SIG-M5 (cell line): ENCODE measurements at regions not wholly inside any gene's neighbourhood (a gene's known extent, or its start where the extent isn't known, plus 50 kb on each side); places are given as distances from the start of the nearest gene placed in this dataset.

Experiments used
- DNase-seq: peaks from one replicate; lab custom pipeline; 2025; lab: John Stamatoyannopoulos, UW

DNA sequence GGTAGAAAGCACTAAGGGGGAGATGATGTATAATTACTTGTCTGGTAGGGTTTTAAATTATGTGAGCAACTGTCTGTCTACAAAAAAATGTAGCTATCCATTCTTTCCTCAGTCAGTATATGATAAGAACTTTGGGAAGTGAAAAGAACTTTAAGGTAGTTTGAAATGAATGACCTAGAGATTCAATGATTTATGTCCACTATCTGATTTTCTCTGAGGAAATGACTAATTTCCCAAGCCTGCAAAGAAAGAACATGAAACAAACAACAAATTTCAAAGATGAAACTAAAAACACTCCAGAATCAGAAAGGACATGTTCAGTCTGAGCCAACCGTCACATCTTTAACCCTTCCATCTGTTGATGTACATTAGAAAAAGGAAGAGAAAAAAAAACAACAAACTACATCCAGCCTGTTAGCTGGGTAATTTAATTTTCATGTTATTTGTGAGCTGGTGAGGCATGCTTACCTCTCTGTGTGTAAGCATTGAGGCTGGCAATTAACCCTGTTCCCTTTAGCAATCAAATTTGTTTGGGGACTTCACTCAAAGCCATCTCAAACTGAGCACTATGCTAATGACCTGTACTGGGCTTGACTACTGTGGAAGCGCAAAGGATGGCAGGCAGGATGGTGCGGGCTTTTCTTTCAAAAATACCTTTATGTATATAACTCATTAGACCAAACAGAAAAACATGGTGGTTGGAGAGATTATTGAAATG is 220.1 kb downstream of the TUSC7 start:
- no peak for DNase-seq

DNA sequence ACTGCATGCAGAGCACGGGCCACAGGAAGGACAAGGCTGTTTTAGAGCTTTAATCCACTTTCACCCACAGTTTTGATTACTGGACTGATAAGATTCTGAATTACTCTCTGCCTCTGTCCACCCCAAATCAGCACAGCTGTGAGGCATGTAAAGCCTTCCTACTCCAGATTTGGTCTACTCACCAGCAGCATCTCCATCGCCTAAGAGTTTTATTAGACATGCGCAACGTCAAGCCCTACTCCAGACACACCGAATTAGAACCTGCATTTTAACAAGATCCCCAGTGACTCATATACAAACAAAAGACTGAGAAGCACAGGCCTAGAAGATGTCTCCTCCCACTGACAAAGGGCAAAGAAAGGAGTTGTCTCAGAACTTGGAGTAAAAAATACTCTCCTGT is 221.2 kb downstream of the TUSC7 start:
- DNase-seq: no peak

DNA sequence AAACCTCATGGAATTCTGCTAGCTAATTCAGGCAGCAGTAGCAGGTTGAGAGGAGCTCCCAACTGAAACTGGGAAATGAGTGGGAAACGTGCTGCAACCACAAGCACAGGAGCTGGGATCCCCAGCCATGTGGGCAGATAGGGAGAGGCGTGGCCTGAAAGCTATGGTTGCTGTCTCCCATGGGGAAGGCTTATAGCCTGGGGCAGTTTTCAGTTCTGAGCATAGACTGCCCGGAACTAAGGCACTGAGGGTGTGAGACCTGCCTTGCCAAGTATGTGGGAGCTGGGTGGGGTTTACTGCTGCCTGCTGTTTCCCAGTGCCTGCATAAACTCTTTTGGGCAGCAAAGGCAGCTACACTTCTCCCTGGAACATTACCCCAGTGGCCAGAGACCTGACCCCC is 229.5 kb downstream of the TUSC7 start:
- DNase-seq: no peak

DNA sequence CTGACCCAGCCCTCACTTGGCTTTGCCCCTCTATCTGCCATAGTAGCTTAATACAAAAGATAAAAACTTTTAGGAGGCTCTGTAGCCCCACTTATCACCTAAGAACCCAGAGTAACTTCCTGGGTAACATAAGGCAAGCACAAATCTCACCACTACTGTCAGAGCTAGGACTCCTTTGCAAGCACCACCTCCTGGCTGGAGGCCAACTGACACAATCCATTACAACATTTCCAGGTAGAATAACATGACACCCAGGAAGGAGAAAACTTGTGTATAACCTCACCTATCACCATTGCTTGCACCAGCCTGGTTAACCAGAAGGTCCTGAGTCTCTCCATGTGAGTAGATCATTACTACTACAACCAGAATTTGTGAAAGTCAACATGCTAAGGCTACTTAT is 230.0 kb downstream of the TUSC7 start:
- no peak for DNase-seq

DNA sequence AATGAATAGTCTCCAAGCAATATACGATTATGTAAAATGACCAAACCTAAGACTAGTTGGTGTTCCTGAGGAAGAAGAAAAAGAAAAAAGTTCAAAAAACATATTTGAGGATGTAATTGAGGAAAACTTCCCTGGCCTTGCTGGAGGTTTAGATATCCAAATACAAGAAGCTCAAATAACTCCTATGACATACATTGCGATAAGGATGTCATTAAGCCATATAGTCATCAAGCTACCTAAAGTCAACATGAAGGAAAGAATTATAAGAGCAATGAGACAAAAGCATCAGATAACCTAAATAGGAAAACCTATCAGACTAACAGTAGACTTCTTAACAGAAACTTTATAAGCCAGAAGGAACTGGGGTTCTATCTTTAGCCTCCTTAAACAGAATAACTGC is 231.1 kb downstream of the TUSC7 start:
- no peak for DNase-seq

DNA sequence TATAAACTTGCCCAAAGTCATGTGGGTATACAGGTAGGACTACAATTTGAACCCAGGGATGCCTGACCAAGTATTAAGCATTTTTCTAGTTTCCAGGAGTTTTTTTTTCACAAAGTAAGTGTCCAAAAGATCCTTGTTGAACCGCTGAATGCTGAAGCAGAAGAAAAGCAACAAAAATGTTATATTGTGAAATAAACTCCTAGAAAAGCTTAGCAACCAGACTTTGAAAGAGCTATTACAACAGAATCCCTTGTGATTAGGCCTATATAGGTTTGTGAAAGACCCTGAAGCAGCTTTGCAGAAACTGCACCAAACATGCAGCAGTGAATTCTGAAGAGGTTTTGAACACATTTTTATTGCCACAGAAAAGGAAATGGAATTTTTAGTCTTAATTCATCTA is 236.8 kb downstream of the TUSC7 start:
- DNase-seq: no peak

DNA sequence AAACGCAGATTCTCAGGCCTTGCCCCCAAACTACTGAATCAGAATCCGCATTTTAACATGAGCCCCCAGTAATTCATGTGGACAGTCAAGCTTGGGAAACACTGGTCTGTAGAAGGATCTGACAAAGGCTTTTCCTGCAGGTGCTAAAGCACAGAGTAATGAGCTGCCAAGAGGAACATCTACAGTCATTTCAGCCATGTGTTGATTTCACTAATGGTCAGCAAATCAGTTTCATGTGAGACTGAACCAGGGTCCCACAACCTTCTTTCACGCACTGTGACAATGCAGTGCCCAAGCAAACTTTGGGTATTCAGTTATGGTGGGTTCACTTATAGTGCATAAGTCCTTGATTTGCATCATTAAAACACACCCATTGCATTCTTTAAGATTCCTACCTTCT is 237.6 kb downstream of the TUSC7 start:
- DNase-seq: no peak

DNA sequence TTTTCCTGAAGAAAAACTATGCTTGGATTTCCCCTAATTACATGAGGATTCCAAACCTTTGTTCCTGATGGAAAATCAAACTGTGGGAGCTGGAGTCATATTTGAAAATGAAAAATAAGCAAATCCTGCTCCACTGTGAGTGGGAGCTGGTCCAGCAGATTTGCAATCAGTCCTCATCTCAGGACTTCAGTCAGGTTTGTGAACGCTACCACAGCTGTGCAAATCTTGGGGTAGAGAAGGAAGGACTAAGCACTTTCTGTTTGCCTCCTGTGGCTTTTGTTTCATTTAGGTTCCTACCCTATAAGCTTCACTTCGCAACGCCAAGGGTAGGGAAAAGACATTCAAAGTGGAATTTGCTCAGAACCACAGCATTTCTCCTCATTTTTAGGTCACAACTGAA is 238.2 kb downstream of the TUSC7 start:
- no peak for DNase-seq

DNA sequence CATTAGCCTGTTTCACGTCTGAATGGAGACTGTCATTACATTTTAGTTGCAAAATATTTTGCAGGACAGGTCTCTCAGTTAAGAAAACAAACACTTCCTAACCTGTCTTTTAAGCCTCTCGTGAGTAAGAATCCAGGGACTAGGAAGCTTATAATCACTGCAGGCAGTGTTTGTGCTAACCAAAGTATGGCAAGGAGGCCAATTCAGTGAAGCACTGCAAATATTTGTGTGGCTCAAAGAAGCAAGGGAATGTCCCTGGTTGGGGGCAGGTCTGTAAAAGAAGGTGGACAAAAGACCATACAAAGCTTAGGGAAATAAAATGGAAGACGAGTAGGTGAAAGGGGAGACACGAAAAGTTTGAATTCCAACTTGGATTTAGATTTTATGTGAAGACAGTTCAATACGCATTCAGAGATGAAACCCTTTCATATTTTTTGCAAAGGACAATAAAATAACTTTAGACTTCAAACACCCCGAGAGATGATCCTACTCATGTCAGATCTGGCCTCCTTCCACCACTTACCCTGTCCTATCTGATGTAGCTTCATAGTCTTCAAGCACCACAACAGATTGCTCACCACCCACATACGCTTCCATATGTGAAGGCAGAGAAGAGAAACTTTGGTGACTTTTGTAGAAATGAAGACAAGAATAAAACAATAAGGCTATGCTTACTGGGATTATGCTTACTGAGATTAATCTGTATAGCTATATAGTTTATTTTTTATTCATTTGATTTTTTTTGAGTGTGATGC is 240.9 kb downstream of the TUSC7 start:
- no peak for DNase-seq

DNA sequence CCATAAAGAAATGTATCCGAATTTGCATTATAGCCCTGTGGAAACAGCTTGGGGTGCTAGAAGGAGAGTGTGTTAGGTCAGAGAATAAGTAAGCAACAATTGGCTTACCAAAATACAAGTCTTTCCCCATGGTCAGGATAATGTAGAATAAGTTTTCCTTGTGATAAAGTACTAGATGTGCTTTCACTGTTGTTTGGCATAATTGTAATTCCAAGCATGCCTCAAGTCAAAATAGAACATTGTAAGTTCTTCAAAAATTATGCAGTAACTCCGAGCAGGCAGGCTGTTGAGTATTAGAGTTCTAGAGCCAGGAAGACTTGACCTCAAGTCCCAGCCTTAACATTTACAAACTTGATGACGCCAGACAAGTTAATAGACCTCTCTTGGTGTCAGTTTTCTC is 242.0 kb downstream of the TUSC7 start:
- no peak for DNase-seq

DNA sequence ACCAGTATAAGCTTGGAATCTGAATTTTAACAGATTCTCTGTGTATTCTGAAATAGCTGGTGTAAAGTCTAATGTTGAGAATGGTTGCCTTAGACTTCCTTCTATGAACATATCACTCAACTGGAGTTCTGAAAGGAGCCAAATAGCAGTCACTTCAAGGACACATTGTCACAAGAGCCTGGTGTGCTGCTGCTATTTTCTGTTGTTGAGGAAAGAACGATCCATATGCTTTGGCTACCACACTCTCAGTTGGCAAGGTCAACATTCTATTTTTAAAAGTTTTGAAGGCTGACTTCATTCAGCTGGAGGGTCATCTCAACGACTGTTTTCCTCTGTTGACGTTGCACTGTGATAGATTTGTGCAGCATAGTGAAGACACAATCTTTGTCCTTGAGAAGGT is 248.7 kb downstream of the TUSC7 start:
- DNase-seq: no peak

DNA sequence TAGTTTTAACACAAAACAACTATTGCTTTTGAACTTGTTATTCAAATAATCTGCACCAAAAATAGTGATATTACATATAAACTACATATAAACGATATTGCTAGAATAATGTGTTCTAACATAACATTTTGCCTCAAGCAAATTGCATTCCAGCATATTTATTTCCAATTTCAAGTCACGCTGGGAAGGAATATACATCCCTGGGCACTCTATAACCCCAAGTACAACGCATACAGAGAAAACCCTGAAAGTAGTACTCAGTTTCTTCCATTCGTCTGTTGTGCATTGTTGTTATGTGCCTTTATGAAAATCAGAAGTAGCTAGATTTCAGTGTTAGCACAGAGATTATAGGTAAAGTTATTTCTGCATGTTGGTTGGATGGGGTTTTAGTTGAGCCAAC is 251.5 kb downstream of the TUSC7 start:
- no peak for DNase-seq

DNA sequence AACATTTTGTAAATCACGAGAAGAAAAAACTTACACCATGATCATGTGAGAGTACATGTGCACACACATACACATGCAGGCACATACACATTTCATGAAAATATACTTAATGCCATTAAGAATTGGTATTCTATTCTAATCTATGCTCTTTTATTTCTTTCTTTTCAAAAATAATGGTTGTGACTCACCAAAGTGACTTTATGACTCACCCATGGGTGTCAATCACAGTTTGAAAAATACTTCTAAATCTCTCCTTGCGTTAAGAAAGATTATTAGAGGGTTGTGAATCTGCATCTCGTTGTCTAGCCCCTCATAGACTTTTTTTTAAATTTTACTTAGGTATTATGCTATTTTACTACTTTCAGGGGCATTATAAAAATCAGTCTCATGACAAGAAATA is 254.2 kb downstream of the TUSC7 start:
- no peak for DNase-seq

DNA sequence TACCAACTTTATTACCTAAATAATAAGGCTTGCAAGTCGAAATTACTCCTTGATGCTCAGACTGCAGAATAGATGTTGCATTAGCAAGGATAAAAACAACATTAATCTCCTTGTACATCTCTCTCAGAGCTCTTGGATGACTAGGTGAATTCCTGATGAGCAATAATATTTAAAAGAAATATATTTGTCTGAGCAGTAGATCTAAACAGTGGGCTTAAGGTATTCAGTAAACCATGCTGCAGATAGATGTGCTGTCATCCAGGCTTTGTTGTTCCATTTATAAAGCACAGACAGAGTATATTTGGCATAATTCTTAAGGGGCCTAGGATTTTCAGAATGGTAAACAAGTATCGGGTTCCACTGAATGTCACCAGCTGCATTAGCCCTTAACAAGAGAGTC is 257.1 kb downstream of the TUSC7 start:
- no peak for DNase-seq

DNA sequence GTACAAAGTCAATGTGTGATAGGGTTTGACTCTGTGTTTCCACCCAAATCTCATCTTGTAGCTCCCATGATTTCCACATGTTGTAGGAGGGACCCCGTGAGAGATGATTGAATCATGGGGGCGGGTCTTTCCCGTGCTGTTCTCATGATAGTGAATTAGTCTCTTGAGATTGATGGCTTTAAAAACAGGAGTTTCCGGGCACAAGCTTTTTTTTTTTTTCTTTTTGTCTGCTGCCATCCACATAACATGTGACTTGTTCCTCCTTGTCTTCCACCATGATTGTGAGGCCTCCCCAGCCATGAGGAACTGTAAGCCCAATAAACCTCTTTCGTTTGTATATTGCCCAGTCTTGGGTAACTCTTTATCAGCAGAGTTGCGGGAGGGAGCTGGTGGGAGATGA is 259.6 kb downstream of the TUSC7 start:
- DNase-seq: no peak

DNA sequence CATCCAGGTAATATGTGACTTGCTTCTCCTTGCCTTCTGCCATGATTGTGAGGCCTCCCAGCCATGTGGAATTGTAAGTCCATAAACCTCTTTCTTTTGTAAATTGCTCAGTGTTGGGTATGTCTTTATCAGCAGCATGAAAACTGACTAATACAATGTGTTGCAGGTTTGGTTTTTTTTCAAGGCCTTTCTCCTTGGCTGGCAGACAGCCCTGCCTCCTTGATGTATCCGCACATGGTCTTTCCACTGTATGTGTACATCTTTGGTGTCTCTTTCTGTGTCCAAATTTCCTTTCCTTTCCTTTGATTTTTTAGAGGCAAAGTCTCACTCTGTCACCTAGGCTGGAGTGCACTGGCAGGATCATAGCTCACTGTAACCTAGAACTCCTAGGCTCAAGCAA is 260.1 kb downstream of the TUSC7 start:
- no peak for DNase-seq

DNA sequence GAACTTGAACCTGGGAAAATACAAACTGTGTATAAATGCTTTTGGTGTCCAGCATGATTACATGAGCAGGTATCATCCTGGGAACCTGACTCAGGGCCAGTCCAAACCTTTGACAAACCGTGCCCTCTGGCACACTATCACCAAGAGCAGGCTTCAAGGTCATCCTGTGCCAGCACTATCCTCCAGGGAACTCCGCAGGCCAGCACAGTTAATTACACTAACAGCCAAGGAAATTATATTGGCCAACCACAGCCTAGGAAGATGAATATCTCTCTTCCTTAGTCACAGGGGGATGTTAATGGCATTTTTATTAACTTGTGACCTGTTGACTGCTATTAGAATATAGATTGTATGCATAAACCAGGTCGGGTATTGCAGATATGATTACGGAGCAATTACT is 262.0 kb downstream of the TUSC7 start:
- DNase-seq: no peak

DNA sequence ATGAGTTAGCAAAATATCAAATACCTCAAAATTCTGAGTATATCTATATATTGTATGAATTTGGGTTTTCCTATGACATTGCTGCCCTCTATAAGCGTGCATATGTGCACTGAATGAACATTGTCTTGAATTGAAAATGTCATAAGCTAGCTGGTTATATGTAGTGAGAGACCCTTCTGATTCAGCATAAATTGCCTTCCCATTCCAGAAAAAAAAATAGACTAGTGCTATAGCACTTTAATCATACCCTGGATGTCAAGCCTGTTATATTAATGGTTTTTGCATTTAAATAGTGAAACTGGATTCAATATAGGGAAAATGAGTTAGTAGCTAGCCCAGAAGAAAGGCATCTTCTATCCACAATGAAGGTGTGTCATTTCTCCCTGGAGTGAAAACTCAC is 265.1 kb downstream of the TUSC7 start:
- no peak for DNase-seq

DNA sequence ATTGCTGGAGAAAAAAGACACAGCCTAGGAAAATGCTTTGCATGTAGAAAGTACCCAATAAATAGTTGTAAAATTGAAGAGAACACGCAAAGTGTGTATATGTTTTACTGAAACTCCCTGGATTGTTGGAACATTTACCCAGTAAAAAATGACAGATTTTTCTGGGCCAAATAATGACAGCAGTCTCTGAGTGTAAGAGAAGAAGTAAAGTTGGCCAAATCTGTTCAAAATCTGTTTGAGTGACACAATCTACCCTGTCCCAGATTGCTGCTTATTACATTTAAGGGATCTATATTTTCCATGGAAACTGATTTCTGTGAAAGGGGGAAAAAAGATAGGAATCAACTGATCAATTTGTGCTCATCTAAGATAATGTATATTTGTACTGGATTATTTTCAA is 267.9 kb downstream of the TUSC7 start:
- DNase-seq: no peak

DNA sequence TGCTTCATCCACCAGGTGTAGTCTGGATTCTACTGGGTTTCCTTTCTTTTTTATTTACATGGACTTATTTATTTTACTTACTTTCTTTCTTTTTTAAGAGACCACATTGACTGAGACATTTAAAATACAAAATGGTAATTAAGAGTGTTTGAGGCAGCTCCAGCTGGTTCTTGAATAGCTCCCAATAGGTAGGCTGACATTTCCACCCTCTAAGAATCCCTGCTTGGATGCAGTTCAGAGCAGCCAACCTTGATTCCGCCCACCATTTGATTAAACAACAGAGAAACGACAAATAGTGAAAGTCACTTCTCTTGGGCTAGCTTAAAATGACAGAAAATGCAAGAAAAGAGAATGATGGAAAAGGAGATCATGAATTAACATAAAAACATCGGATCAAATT is 270.5 kb downstream of the TUSC7 start:
- DNase-seq: no peak

DNA sequence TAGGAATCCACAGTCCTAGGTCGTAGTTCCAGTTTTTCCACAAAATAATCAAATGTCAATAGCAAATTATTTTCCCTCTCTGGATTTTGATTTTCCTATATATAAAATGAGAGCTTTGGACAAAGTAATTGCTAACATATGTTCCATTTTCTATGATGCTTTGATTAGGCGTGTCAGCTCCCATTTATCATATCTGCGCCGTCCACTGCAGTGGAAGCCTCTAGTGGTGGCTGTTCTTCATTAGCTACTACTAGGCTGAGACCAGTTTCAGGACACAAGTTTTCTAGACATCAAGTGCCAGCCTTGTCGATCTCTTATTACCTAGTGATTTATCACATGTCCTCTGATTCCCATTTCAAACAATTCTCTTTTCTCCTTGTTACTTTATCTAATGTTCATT is 271.5 kb downstream of the TUSC7 start:
- no peak for DNase-seq

DNA sequence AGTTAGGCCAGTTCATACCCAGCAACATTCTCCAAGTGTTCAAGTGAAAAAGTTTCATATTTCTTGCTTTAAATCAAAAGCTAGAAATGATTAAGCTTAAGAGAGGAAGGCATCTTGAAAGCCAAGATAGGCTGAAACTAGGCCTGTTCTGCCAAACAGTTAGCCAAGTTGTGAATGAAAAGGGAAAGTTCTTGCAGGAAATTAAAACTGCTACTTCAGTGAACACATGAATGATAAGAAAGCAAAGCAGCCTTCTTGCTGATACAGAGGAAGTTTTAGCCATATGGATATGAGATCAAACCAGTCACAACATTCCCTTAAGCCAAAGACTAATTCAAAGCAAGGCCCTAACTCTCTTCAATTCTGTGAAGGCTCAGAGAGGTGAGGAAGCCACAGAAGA is 274.7 kb downstream of the TUSC7 start:
- DNase-seq: no peak

DNA sequence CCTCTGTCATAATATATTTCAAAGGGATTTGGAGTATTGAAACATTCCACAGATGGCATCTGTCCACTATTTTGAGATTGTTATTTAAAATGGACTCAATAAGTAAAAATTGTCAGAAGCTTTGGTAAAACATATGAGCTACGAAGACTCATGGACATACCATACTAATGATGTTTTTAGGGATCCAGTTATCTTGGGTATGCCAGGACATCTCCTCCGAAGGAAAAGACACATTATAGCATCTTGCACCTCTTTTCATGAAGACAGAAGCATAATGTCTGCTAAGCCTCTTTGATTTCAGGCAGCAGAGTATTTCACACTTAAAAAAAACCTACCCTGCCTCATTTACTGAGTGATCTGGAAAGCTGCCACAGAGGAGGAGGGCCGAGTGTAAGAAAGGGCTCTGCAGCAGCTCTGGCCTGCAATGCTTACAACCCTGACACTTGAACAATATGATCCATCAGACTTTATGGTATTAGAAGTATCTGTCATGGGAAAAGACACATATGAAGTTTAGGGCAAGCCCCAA is 284.8 kb downstream of the TUSC7 start:
- DNase-seq: no peak

DNA sequence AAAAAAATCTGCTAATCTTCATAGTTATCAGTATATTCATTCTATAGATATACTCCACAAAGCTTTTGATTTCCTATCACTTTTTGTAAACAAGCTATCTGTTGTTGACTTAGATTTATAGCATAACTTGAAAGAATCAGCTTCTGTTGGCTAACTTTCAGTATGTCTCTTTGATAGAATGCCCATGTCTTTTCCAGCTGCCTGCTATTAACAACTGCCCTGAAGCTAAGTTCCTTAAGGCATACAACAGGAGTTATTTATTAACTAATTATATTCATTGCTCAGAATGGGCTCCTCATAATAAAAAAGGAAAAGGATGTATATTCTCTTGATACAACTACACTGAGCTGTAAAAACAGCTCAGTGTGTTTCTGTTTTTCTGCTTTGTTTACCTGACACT is 293.9 kb downstream of the TUSC7 start:
- no peak for DNase-seq
